ENCODE measurements at regions not wholly inside any gene's neighbourhood (a gene's known extent, or its start where the extent isn't known, plus 50 kb on each side); places are given as distances from the start of the nearest gene placed in this dataset.

DNA sequence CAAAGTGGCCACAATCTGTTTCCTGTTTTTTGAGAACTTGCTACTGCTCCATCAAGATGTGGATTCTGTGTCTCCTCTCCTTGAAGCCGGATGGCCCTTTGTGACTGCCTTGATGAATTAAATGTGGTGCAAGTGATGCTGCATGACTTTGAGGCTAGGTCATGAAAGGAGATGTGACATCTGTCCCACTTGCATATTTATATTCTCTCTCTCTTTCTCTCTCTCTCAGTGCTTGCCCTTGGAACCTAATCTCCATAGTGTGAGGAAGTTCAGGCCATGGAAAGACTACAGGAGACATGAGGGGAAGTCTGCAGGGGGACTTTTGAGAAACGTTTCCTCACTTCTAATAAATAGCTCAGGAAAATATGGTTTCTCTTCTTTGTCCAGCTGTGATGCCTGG is 50.0 kb upstream of the ADPGK start:
- TF ChIP-seq CTCF (IDR thresholded peaks at IDR 0.05): no peak
- Mint-ChIP-seq H3K4me3 (no peak overlapping the region), H3K36me3 (no peaks in the 10 kb centered on the region), H3K4me1 (peaks cover 9 to 24% of the 10 kb centered on the region in 2 donors), H3K27me3 (ENCODE audit: low read depth in 2 of 2) (peaks cover 10 to 30% of the 10 kb centered on the region in 2 donors), H3K9me3 (no peaks in the 10 kb centered on the region), H3K27ac (no peak overlapping the region)
- intact Hi-C loops (cut with micrococcal nuclease): no loop called here
- Histone ChIP-seq H3K27me3 (ENCODE audit: control insufficient read depth, insufficient read depth, low read length) (no peaks in the 10 kb centered on the region), H3K4me3 (ENCODE audit: low read length) (no peak overlapping the region), H3K9me3 (ENCODE audit: control insufficient read depth, insufficient read depth, low read length) (no peaks in the 10 kb centered on the region), H3K27ac (ENCODE audit: low read length) (no peak overlapping the region), H3K36me3 (ENCODE audit: control insufficient read depth, insufficient read depth, low read length) (no peaks in the 10 kb centered on the region), H3K4me1 (ENCODE audit: control insufficient read depth, insufficient read depth, low read length) (peaks cover 2% of the 10 kb centered on the region)
- ATAC-seq: no peak
- no peak for DNase-seq
- 70% methylated on average over 1 of the region's 2 CpGs for WGBS (ENCODE audit: insufficient coverage)

Data from natural killer cell (primary cell).